Kidney (tissue), 13 donors: ENCODE measurements at regions not wholly inside any gene's neighbourhood (a gene's known extent, or its start where the extent isn't known, plus 50 kb on each side); places are given as distances from the start of the nearest gene placed in this dataset.
A peak's percentile ranks its signal among the peaks of the same experiment; 100 is the strongest.

Experiments
- DNase-seq, 5 donors: peaks; one replicate each; pipeline ENCODE4 v3.0.0-alpha.2; 2013 to 2020
- FAIRE-seq: peaks from 2 replicates; lab custom pipeline; 2012; peaks lifted over from hg19 to GRCh38; lab: Jason Lieb, UNC
- H3K27ac ChIP-seq, 2 donors: one replicate each; pipeline ENCODE4 v1.7.0; 2013; ENCODE audit warnings: low read depth in 2 of 2, low read length in 2 of 2, inconsistent platforms in 1 of 2
- H3K27me3 ChIP-seq: one replicate; pipeline ENCODE4 v1.7.1; 2013; ENCODE audit warnings: low read length, inconsistent platforms; ENCODE audit not compliant: control insufficient read depth, insufficient read depth
- H3K36me3 ChIP-seq, 3 donors: one replicate each; pipeline versions ENCODE4 v1.7.0 to v1.7.1; 2013; ENCODE audit warnings: low read length in 3 of 3, control low read depth in 1 of 3, inconsistent platforms in 1 of 3; ENCODE audit not compliant: insufficient read depth in 3 of 3, control insufficient read depth in 2 of 3
- H3K4me1 ChIP-seq, 3 donors: one replicate each; pipeline versions ENCODE4 v1.7.0 to v1.7.1; 2013; ENCODE audit warnings: low read length in 3 of 3, inconsistent platforms in 1 of 3, low read depth in 1 of 3; ENCODE audit not compliant: control insufficient read depth in 2 of 3, insufficient read depth in 2 of 3
- H3K4me3 ChIP-seq, 3 donors: one replicate each; pipeline versions ENCODE4 v1.7.0 to v1.8.1; 2013; ENCODE audit warnings: low read length in 3 of 3, control low read depth in 1 of 3, inconsistent platforms in 1 of 3
- H3K9ac ChIP-seq, 3 donors: one replicate each; pipeline versions ENCODE4 v1.7.0 to v1.7.1; 2013; ENCODE audit warnings: low read length in 3 of 3, control low read depth in 1 of 3, inconsistent platforms in 1 of 3
- H3K9me3 ChIP-seq, 3 donors: one replicate each; pipeline versions ENCODE4 v1.7.0 to v1.7.1; 2013; ENCODE audit warnings: low read length in 3 of 3, control low read depth in 1 of 3, inconsistent platforms in 1 of 3; ENCODE audit not compliant: control insufficient read depth in 2 of 3, insufficient read depth in 1 of 3
- intact Hi-C: fragments of 100-400 bp; cut with DNase I; formaldehyde crosslinking; loops from one replicate; pipeline ENCODE4 v1.11.1; 2022
- TF ChIP-seq, protein P1 (sequence below): IDR thresholded peaks from 3 replicates; pipeline ENCODE4 v1.5.1; 2012; ENCODE audit warnings: mild to moderate bottlenecking, moderate library complexity, borderline replicate concordance; ENCODE audit not compliant: insufficient read depth; ENCODE audit errors: extremely low read depth
- donor health status: control.
- donor health status: control.
- donor health status: control.
- donor health status: control.
- donor health status: control.
- donor health status: DM: yes; HTN: yes; CAD: no.
- donor health status: Normal renal cell carcinoma (clear cell type).

GRCh38 chr6:134372603-134373281 lies 54.8 kb upstream of the SGK1 start:
- FAIRE-seq (no peak), DNase-seq (no peak)
- Histone ChIP-seq H3K36me3 (no peaks in the 10 kb centered on the region), H3K9ac (no peak overlapping the region), H3K4me1 (peaks cover 0 to 2% (median 0%) of the 10 kb centered on the region in 3 donors), H3K9me3 (no peaks in the 10 kb centered on the region), H3K27ac (peak overlapping the region in 1 of 2 donors; percentile 14), H3K4me3 (no peak overlapping the region), H3K27me3 (no peaks in the 10 kb centered on the region)
- intact Hi-C loops, result no loop called here
- TF ChIP-seq, protein P1, sequence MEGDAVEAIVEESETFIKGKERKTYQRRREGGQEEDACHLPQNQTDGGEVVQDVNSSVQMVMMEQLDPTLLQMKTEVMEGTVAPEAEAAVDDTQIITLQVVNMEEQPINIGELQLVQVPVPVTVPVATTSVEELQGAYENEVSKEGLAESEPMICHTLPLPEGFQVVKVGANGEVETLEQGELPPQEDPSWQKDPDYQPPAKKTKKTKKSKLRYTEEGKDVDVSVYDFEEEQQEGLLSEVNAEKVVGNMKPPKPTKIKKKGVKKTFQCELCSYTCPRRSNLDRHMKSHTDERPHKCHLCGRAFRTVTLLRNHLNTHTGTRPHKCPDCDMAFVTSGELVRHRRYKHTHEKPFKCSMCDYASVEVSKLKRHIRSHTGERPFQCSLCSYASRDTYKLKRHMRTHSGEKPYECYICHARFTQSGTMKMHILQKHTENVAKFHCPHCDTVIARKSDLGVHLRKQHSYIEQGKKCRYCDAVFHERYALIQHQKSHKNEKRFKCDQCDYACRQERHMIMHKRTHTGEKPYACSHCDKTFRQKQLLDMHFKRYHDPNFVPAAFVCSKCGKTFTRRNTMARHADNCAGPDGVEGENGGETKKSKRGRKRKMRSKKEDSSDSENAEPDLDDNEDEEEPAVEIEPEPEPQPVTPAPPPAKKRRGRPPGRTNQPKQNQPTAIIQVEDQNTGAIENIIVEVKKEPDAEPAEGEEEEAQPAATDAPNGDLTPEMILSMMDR, result no peak

DNA sequence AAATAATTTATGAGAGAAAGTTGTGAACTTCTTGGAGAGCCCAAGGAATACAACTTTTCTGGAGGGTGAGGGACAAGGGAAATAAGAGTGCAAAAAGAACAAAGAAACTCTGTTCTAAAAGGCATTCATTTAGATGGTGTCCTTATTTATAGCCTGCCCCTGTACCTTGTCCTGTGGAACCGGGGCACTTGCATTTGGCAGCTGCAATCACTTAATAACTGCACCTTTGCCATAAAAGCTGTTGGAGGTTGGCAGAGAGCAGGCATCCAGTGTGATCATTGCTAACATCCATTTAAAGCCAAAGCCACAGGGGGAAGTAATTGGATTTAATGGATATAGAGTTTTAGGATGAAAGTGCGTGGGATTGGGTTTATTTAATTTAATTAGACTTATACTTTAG lies 50.8 kb upstream of the SGK1 start:
- peaks cover 0 to 2% (median 0%) of the 10 kb centered on the region in 3 donors for H3K4me1 ChIP-seq
- H3K4me3 ChIP-seq, result no peak overlapping the region
- no peaks in the 10 kb centered on the region for H3K36me3 ChIP-seq
- H3K9ac ChIP-seq, result no peak overlapping the region
- no peaks in the 10 kb centered on the region for H3K27me3 ChIP-seq
- no peaks in the 10 kb centered on the region for H3K9me3 ChIP-seq
- intact Hi-C loops, result no loop called here
- H3K27ac ChIP-seq, result no peak overlapping the region
- no peak for FAIRE-seq
- TF ChIP-seq, protein P1, result no peak
- DNase-seq, result no peak
